Astrocyte (in vitro differentiated cells and primary cell): ENCODE measurements at regions not wholly inside any gene's neighbourhood (a gene's known extent, or its start where the extent isn't known, plus 50 kb on each side); places are given as distances from the start of the nearest gene placed in this dataset.

ENCODE experiments used
- DNase-seq: peaks from one replicate; pipeline ENCODE4 v3.0.0-alpha.2; 2010; ENCODE audit warnings: low read depth
- FAIRE-seq: peaks from 2 replicates; lab custom pipeline; 2011; peaks lifted over from hg19 to GRCh38; lab: Jason Lieb, UNC
- H2AFZ ChIP-seq: 2 replicates; pipeline ENCODE4 v1.6.0; 2012; ENCODE audit warnings: low read depth, low read length, inconsistent platforms
- H3K27ac ChIP-seq: 2 replicates; pipeline ENCODE4 v1.5.1; 2011; ENCODE audit warnings: low read depth, low read length, inconsistent platforms
- H3K27me3 ChIP-seq: 2 replicates; pipeline ENCODE4 v1.6.0; 2011; ENCODE audit warnings: low read length, inconsistent platforms; ENCODE audit not compliant: insufficient read depth
- H3K36me3 ChIP-seq: 2 replicates; pipeline ENCODE4 v1.5.1; 2011; ENCODE audit warnings: low read length, inconsistent platforms; ENCODE audit not compliant: insufficient read depth
- H3K4me1 ChIP-seq: 2 replicates; pipeline ENCODE4 v1.5.1; 2011; ENCODE audit warnings: low read length, inconsistent platforms; ENCODE audit not compliant: insufficient read depth
- H3K4me2 ChIP-seq: 2 replicates; pipeline ENCODE4 v1.6.0; 2012; ENCODE audit warnings: low read length, inconsistent platforms
- H3K4me3 ChIP-seq: 2 replicates; pipeline ENCODE4 v1.5.1; 2011; ENCODE audit warnings: low read depth, mild to moderate bottlenecking, low read length, inconsistent platforms; ENCODE audit not compliant: insufficient read depth
- H3K79me2 ChIP-seq: 2 replicates; pipeline ENCODE4 v1.6.0; 2012; ENCODE audit warnings: mild to moderate bottlenecking, low read length, inconsistent platforms; ENCODE audit not compliant: insufficient read depth
- H3K9ac ChIP-seq: 2 replicates; pipeline ENCODE4 v1.6.0; 2012; ENCODE audit warnings: mild to moderate bottlenecking, low read length, inconsistent platforms
- H3K9me3 ChIP-seq: 2 replicates; pipeline ENCODE4 v1.5.1; 2012; ENCODE audit warnings: low read depth, mild to moderate bottlenecking, low read length, inconsistent platforms; ENCODE audit not compliant: insufficient read depth
- H4K20me1 ChIP-seq: 2 replicates; pipeline ENCODE4 v1.6.0; 2012; ENCODE audit warnings: low read length, inconsistent platforms; ENCODE audit not compliant: insufficient read depth
- H3K27ac Mint-ChIP-seq: one replicate; pipeline ENCODE4 v1.8.0; 2021; ENCODE audit warnings: mild to moderate bottlenecking, mixed read lengths; ENCODE audit not compliant: unreplicated experiment
- H3K27me3 Mint-ChIP-seq: one replicate; pipeline ENCODE4 v1.8.0; 2021; ENCODE audit warnings: low read depth, mixed read lengths; ENCODE audit not compliant: unreplicated experiment
- H3K36me3 Mint-ChIP-seq: one replicate; pipeline ENCODE4 v1.8.0; 2021; ENCODE audit warnings: low read depth, mixed read lengths; ENCODE audit not compliant: unreplicated experiment
- H3K4me1 Mint-ChIP-seq: one replicate; pipeline ENCODE4 v1.8.0; 2021; ENCODE audit warnings: low read depth, mixed read lengths; ENCODE audit not compliant: unreplicated experiment
- H3K4me3 Mint-ChIP-seq: one replicate; pipeline ENCODE4 v1.8.0; 2021; ENCODE audit warnings: mild to moderate bottlenecking, moderate library complexity, mixed read lengths; ENCODE audit not compliant: unreplicated experiment
- H3K9me3 Mint-ChIP-seq: one replicate; pipeline ENCODE4 v1.8.0; 2021; ENCODE audit warnings: mild to moderate bottlenecking, mixed read lengths; ENCODE audit not compliant: unreplicated experiment
- EZH2 ChIP-seq: IDR thresholded peaks from 2 replicates; pipeline ENCODE4 v1.6.1; 2012; ENCODE audit warnings: mild to moderate bottlenecking, low read length, inconsistent platforms; ENCODE audit not compliant: insufficient read depth
- TF ChIP-seq, protein P1 (sequence below): IDR thresholded peaks from 2 replicates; pipeline ENCODE4 v1.5.1; 2011; ENCODE audit warnings: low read depth, mild to moderate bottlenecking, inconsistent platforms, low read length, moderate library complexity; ENCODE audit not compliant: insufficient read depth

GRCh38 chr2:2799151-2799697, 468.1 kb upstream of the MYT1L start:
- peaks cover 9% of the 10 kb centered on the region for H3K9me3 Mint-ChIP-seq

DNA sequence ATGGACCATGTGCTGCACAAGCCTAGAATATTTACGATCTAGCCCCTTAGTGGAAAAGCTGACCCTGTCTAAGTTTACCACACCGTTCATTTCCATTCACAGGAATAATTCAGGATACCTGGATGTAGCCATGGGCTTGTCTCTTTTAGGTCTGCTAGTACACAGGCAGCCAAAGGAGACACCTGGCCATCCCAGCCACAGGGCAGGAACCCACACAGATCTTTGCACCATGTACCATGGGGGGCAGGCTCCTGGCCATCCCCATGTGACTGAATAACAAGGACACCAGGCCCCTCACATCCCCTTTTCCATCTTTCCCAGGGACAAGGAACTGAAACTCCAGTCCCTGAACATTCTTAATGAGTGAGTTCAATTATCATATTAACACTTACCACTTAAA, 467.3 kb upstream of the MYT1L start:
- no peaks in the 10 kb centered on the region for H3K4me1 ChIP-seq
- no peak overlapping the region for H3K4me3 Mint-ChIP-seq
- TF ChIP-seq, protein P1, sequence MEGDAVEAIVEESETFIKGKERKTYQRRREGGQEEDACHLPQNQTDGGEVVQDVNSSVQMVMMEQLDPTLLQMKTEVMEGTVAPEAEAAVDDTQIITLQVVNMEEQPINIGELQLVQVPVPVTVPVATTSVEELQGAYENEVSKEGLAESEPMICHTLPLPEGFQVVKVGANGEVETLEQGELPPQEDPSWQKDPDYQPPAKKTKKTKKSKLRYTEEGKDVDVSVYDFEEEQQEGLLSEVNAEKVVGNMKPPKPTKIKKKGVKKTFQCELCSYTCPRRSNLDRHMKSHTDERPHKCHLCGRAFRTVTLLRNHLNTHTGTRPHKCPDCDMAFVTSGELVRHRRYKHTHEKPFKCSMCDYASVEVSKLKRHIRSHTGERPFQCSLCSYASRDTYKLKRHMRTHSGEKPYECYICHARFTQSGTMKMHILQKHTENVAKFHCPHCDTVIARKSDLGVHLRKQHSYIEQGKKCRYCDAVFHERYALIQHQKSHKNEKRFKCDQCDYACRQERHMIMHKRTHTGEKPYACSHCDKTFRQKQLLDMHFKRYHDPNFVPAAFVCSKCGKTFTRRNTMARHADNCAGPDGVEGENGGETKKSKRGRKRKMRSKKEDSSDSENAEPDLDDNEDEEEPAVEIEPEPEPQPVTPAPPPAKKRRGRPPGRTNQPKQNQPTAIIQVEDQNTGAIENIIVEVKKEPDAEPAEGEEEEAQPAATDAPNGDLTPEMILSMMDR = no peak
- no peak for TF ChIP-seq EZH2

More at GRCh38 chr2:2799151-2799697, 468.1 kb upstream of the MYT1L start:
- Mint-ChIP-seq H3K4me1 (no peaks in the 10 kb centered on the region), H3K4me3 (no peak overlapping the region), H3K27me3 (peaks cover 38% of the 10 kb centered on the region), H3K27ac (no peak overlapping the region), H3K36me3 (no peaks in the 10 kb centered on the region)
- no peak overlapping the region for H2AFZ ChIP-seq
- TF ChIP-seq EZH2 = no peak
- TF ChIP-seq, protein P1 = no peak
- no peaks in the 10 kb centered on the region for H3K27me3 ChIP-seq
- no peaks in the 10 kb centered on the region for H3K4me1 ChIP-seq
- H3K9ac ChIP-seq = no peak overlapping the region
- H3K9me3 ChIP-seq = peaks cover 3% of the 10 kb centered on the region
- no peak for DNase-seq
- no peak for FAIRE-seq
- no peak overlapping the region for H3K4me3 ChIP-seq
- H3K27ac ChIP-seq = no peak overlapping the region
- no peaks in the 10 kb centered on the region for H3K36me3 ChIP-seq
- H4K20me1 ChIP-seq = no peaks in the 10 kb centered on the region
- no peak overlapping the region for H3K4me2 ChIP-seq
- H3K79me2 ChIP-seq = no peaks in the 10 kb centered on the region

GRCh38 chr2:2797797-2798196, 466.7 kb upstream of the MYT1L start:
- Histone ChIP-seq H3K4me3 (no peak overlapping the region), H4K20me1 (no peaks in the 10 kb centered on the region), H3K9ac (no peak overlapping the region), H2AFZ (no peak overlapping the region), H3K36me3 (no peaks in the 10 kb centered on the region), H3K79me2 (no peaks in the 10 kb centered on the region), H3K27me3 (no peaks in the 10 kb centered on the region), H3K4me1 (no peaks in the 10 kb centered on the region), H3K27ac (no peak overlapping the region), H3K4me2 (no peak overlapping the region), H3K9me3 (no peaks in the 10 kb centered on the region)
- no peak for FAIRE-seq
- Mint-ChIP-seq H3K4me3 (no peak overlapping the region), H3K27ac (no peak overlapping the region), H3K27me3 (peaks cover 40% of the 10 kb centered on the region), H3K9me3 (peaks cover 6% of the 10 kb centered on the region), H3K4me1 (no peaks in the 10 kb centered on the region), H3K36me3 (no peaks in the 10 kb centered on the region)
- TF ChIP-seq EZH2 = no peak
- TF ChIP-seq, protein P1 = no peak
- no peak for DNase-seq

More for the DNA sequence above, 467.3 kb upstream of the MYT1L start:
- H3K4me3 ChIP-seq = no peak overlapping the region
- H2AFZ ChIP-seq = no peak overlapping the region
- H3K9me3 ChIP-seq = no peaks in the 10 kb centered on the region
- no peaks in the 10 kb centered on the region for H3K79me2 ChIP-seq
- no peaks in the 10 kb centered on the region for H3K36me3 Mint-ChIP-seq
- no peak overlapping the region for H3K27ac Mint-ChIP-seq
- H3K4me1 Mint-ChIP-seq = no peaks in the 10 kb centered on the region
- H3K27me3 Mint-ChIP-seq = peaks cover 39% of the 10 kb centered on the region
- no peaks in the 10 kb centered on the region for H3K27me3 ChIP-seq
- peaks cover 6% of the 10 kb centered on the region for H3K9me3 Mint-ChIP-seq
- H4K20me1 ChIP-seq = no peaks in the 10 kb centered on the region
- DNase-seq = no peak
- H3K27ac ChIP-seq = no peak overlapping the region
- no peak for FAIRE-seq
- no peak overlapping the region for H3K9ac ChIP-seq
- H3K36me3 ChIP-seq = no peaks in the 10 kb centered on the region
- H3K4me2 ChIP-seq = no peak overlapping the region
